Ovary (tissue), 7 donors: ENCODE measurements at regions not wholly inside any gene's neighbourhood (a gene's known extent, or its start where the extent isn't known, plus 50 kb on each side); places are given as distances from the start of the nearest gene placed in this dataset.

Experiments
- DNase-seq, 5 donors: peaks; one replicate each; pipeline ENCODE4 v3.0.0-alpha.2; 2019 to 2020
- H3K27ac ChIP-seq, 2 donors: fragments of 200-600 bp; one replicate each; pipeline versions ENCODE4 v1.5.1 to v1.8.0; 2019 to 2022
- H3K27me3 ChIP-seq: fragments of 200-600 bp; one replicate; pipeline ENCODE4 v1.8.0; 2022
- H3K36me3 ChIP-seq: fragments of 200-600 bp; sonication (generic); one replicate; pipeline ENCODE4 v1.5.1; 2019
- H3K4me1 ChIP-seq: one replicate; pipeline ENCODE4 v1.8.1; 2013; ENCODE audit warnings: mild to moderate bottlenecking, moderate library complexity; ENCODE audit not compliant: insufficient read depth
- H3K4me3 ChIP-seq: fragments of 200-600 bp; sonication (generic); one replicate; pipeline ENCODE4 v1.5.1; 2017
- H3K9me3 ChIP-seq, 2 donors: fragments of 200-600 bp in 1 of 2; sonication (generic) in 1 of 2; one replicate each; pipeline versions ENCODE4 v1.5.1 to v1.8.1; 2013 to 2019; ENCODE audit warnings: mild to moderate bottlenecking in 1 of 2, moderate library complexity in 1 of 2
- EP300 ChIP-seq: sonication (generic); formaldehyde crosslinking; IDR thresholded peaks from one replicate; pipeline ENCODE4 v1.6.1; 2017; ENCODE audit warnings: antibody characterized with exemption
- POLR2A ChIP-seq: fragments of 450-650 bp; IDR thresholded peaks from one replicate; pipeline ENCODE4 v1.6.1; 2017; ENCODE audit warnings: antibody characterized with exemption, mild to moderate bottlenecking, moderate library complexity
- WGBS, 3 donors: extraction: QIAGEN DNeasy Blood & Tissue Kit in 1 of 3; methylation state at CpG; one replicate each; pipeline versions ENCODE4 v1.1.5 to v1.1.7; 2013 to 2017; 5-methylcytosine and 5-hydroxymethylcytosine counted together
- intact Hi-C, 4 donors: fragments of 100-400 bp; cut with DNase I; formaldehyde crosslinking; loops; one replicate each; pipeline versions ENCODE4 v1.11.0 to v1.15.1; 2022 to 2023
- TF ChIP-seq, protein P1 (sequence below), 3 donors: fragments of 450-650 bp in 2 of 3; fragments of 200-600 bp in 1 of 3; IDR thresholded peaks; one replicate each; pipeline versions ENCODE4 v1.5.1 to v1.8.0; 2016 to 2022; ENCODE audit warnings: antibody characterized with exemption in 3 of 3, mild to moderate bottlenecking in 1 of 3
- donor health status: DM: no; HTN: no; CAD: no; lungs with moderate emphysema.
- donor health status: DM: no; HTN: no; CAD: no.
- donor health status: Bipolar disorder and iron deficiency.
- donor health status: DM: no; HTN: no; CAD: no.
- donor health status: DM: yes; HTN: yes; CAD: no.

DNA sequence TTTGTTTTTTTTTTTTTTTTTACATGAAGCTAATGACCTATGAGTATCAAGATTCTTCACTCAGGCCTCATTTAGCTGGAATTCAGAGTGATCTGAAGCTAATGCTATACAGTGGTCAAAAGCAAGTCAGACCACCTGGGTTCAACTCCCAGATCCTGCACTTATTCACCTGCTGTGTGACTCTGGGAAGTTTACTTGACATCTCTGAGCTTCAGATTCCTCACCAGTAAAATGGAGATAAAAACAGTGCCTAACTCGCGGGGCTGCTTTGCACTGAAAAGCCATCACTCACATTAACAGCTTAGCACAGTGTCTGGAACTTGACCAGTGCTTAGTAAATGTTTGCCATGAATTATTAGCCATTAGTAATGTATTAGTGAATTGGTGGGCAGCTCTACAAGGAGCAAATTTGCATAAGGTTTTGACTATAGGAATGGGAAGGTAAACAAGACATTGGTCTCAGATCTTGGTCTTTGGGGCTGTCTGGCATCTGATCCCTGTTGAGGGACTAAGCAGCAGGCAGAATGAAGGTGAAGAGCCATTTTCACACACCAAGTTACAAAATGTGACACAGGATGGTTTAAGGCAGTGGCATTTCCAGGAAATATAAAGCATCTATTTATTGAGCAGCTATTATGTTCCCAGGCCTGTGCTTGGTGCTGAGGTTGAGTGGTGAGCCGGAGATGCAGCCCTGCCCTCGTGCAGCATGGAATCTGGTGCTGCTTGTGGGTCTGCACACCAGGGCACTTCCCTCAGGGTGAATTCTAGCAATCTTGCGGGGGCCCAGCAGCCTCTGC, 291.3 kb downstream of the RRAGC start:
- DNase-seq, result no peak
- no peak overlapping the region for H3K4me3 ChIP-seq
- H3K27me3 ChIP-seq, result no peaks in the 10 kb centered on the region
- TF ChIP-seq, protein P1, sequence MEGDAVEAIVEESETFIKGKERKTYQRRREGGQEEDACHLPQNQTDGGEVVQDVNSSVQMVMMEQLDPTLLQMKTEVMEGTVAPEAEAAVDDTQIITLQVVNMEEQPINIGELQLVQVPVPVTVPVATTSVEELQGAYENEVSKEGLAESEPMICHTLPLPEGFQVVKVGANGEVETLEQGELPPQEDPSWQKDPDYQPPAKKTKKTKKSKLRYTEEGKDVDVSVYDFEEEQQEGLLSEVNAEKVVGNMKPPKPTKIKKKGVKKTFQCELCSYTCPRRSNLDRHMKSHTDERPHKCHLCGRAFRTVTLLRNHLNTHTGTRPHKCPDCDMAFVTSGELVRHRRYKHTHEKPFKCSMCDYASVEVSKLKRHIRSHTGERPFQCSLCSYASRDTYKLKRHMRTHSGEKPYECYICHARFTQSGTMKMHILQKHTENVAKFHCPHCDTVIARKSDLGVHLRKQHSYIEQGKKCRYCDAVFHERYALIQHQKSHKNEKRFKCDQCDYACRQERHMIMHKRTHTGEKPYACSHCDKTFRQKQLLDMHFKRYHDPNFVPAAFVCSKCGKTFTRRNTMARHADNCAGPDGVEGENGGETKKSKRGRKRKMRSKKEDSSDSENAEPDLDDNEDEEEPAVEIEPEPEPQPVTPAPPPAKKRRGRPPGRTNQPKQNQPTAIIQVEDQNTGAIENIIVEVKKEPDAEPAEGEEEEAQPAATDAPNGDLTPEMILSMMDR (IDR thresholded peaks at IDR 0.05), result no peak
- TF ChIP-seq POLR2A (no peak), EP300 (no peak)
- intact Hi-C loops, result no loop called here
- no peak overlapping the region for H3K27ac ChIP-seq
- H3K36me3 ChIP-seq, result no peaks in the 10 kb centered on the region
- WGBS, 3 donors, result 84 to 87% (median 85%) methylated on average over 5 of the region's 5 CpGs
- H3K4me1 ChIP-seq, result no peaks in the 10 kb centered on the region
- no peaks in the 10 kb centered on the region for H3K9me3 ChIP-seq

DNA sequence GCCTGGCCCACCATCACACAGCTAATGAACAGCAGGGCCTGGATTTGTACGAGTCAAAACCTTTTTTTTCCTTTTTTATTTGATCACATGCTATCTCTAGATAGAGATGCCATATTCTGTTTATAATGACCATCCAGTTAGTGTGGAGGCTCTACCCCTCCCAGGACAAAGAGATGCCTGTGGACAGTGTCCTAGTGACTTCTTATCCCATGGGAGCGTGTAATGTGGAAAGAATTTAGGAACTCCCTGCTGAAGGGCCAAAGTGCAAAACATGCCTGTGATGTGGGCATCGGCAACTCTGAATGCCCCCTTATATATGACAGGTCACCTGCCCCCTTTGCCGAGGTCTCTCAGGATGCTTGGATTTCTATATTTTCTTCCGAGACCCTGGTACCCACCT, 292.2 kb downstream of the RRAGC start:
- WGBS, 3 donors, result 70 to 87% (median 80%) methylated on average over 5 of the region's 5 CpGs
- no peak for DNase-seq
- intact Hi-C loops, result no loop called here

DNA sequence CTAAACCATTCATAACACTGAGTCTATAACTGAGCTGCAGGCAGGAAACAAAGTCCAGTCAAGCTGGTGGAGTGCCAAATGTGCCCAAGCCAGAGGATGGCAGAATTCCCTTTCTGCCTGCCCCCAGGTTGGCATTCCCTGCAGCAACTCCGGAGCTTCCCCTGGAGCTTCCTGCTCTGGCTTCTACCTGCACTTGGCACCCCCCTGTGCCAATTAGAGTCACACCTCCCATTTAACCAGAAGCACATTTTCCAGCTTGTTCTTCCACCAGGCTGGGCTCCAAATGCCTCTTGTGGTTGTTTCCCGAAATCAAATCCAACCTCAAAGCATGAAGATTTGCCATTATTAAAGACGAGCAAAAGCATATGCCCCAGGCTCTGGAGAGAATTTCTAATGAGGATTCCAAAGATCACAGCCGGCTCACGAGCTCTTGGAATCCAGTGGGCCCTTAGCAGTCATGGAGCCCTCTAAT, 294.5 kb downstream of the RRAGC start:
- 62% methylated on average over 5 of the region's 5 CpGs for WGBS, 3 donors
- H3K36me3 ChIP-seq, result no peaks in the 10 kb centered on the region
- H3K27ac ChIP-seq, result no peak overlapping the region
- H3K4me3 ChIP-seq, result no peak overlapping the region
- DNase-seq, result no peak
- no peaks in the 10 kb centered on the region for H3K27me3 ChIP-seq
- H3K9me3 ChIP-seq, result no peaks in the 10 kb centered on the region
- TF ChIP-seq, protein P1 (IDR thresholded peaks at IDR 0.05), result no peak
- TF ChIP-seq EP300 (no peak), POLR2A (no peak)
- intact Hi-C loops, result no loop called here
- no peaks in the 10 kb centered on the region for H3K4me1 ChIP-seq

More for the DNA sequence above, 292.2 kb downstream of the RRAGC start:
- no peaks in the 10 kb centered on the region for H3K36me3 ChIP-seq
- H3K4me1 ChIP-seq, result no peaks in the 10 kb centered on the region
- H3K27me3 ChIP-seq, result no peaks in the 10 kb centered on the region
- H3K9me3 ChIP-seq, result no peaks in the 10 kb centered on the region
- no peak for TF ChIP-seq EP300
- TF ChIP-seq, protein P1 (IDR thresholded peaks at IDR 0.05), result no peak
- no peak for TF ChIP-seq POLR2A
- H3K27ac ChIP-seq, result no peak overlapping the region
- H3K4me3 ChIP-seq, result no peak overlapping the region

DNA sequence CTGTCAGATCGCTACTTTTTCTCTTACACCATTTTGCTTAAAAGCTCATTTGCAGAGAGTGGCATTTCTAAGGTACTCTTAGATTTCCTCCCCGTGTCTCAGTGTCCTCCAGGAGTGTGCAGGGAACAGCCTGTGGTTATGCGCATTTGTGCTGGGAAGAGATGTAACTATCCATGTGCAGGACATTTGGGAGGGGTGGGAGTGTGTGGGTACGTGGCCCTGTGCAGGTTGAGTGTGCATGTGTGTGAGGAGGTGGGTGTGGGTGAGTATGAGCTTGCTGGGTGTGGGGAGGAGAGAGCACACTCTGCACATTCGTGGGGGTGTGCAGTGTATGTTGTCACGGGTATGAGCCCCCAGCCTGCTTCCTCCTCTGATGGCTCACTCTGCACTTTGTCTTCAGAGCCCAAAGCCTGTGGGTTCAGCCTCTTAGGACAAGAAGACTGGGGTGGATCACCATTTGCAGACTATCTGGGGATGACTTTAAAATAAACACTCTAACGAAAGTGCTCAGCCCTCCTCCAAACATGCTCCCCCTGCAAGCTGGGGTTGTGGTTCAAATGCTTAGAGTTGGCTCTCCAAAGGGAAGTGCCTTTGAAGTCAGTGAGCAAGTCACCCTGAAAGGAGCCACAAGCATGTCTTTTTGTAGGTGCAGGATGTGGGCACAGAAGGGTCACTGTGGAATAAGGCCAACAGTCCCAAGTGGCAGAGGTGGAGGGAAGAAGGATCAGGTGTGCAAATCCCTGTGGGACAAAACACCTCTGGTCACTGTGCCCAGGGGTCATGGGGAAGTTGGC, 295.4 kb downstream of the RRAGC start:
- DNase-seq, result no peak
- Histone ChIP-seq H3K27ac (no peak overlapping the region), H3K4me3 (no peak overlapping the region), H3K36me3 (no peaks in the 10 kb centered on the region), H3K27me3 (no peaks in the 10 kb centered on the region), H3K4me1 (peaks cover 4% of the 10 kb centered on the region), H3K9me3 (no peaks in the 10 kb centered on the region)
- intact Hi-C loops, result no loop called here
- WGBS, 3 donors, result 66 to 79% (median 71%) methylated on average over 7 of the region's 7 CpGs
- TF ChIP-seq, protein P1 (IDR thresholded peaks at IDR 0.05), result no peak
- no peak for TF ChIP-seq POLR2A
- no peak for TF ChIP-seq EP300
